GM18517 (cell line): ENCODE measurements at regions not wholly inside any gene's neighbourhood (a gene's known extent, or its start where the extent isn't known, plus 50 kb on each side); places are given as distances from the start of the nearest gene placed in this dataset.
"Not testable (repeated sequence)": the region's sequence is repeated elsewhere in the genome, so short reads cannot be mapped to it uniquely, and the experiment has no call there.

Source experiments
- ATAC-seq: cut with Tn5 transposase; IDR thresholded peaks from one replicate; pipeline ENCODE4 v1.9.1; 2021; ENCODE audit warnings: mild to moderate bottlenecking, moderate library complexity; ENCODE audit not compliant: unreplicated experiment

DNA sequence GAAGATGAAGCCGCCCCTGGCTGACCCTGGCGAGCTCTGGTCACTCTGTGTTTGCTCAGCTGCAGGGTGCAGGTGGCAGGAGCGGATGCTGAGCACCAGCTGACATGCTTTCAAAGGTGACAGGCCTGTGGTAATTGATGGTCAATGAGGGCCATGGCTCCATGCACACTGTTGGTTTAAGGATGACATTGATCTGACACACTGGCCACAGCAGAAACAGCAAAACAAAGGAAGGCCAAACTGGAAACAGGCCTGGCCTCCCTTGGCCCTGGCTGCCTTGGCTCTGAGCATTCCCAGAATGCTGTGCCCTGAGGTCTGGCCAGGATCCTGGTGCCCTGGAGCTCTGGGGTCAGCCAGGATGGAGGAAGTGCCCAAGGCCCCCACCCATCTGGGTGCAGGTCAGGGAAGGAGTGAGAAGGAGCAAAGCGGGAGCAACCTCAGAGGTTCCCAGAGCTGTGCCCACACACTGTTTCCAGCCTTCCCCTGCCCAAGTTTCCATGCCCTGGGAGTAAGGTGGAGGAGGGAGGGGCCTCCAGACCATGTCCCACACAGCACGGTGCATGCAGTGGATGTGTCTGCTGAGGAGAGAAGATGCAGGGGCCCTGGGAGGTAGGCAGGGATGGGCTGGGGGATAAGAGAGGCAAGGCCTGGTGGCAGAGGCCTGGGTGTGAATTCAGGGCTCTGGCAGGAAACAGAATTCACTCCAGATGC is 302.2 kb downstream of the RPS24 start:
- ATAC-seq = no peak

DNA sequence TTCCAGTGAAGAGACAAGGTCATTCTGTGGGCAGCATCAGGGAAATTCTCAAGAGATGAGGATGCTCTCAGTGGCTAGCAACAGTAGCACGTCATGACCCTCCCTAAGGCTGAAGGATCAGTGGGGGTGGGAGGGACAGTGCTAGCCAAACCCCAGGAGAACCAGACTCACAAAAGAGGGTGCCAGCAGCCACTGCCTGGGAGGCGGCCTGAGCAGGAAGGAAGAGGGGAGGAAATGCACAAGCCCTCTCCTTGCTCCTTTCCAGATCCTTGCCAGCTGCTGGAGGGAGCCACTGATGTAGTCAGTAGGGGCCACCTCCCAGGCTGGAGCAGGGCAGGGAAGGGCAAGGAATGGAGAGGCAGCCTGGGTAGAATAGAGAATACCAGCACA is 302.7 kb downstream of the RPS24 start:
- ATAC-seq = no peak

DNA sequence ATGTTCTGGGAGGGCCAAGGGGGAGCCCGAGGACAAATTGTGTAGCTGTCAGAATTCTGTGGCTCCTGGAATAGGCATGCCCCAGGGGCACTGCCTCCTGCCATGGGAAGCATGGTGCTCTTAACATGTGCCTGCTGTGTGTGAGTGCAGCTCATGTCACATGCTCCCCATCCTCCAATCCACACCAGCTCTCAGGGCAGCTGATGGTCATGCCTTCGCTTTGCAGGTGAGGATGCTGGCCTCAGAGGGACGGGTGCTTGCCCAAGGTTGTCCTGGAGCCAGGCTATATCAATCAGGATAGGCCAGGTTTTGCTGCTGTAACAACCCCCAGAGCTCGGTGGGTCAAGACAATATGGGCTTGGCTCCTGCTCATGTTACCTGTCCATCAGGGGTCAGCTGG is 303.4 kb downstream of the RPS24 start:
- no peak for ATAC-seq

DNA sequence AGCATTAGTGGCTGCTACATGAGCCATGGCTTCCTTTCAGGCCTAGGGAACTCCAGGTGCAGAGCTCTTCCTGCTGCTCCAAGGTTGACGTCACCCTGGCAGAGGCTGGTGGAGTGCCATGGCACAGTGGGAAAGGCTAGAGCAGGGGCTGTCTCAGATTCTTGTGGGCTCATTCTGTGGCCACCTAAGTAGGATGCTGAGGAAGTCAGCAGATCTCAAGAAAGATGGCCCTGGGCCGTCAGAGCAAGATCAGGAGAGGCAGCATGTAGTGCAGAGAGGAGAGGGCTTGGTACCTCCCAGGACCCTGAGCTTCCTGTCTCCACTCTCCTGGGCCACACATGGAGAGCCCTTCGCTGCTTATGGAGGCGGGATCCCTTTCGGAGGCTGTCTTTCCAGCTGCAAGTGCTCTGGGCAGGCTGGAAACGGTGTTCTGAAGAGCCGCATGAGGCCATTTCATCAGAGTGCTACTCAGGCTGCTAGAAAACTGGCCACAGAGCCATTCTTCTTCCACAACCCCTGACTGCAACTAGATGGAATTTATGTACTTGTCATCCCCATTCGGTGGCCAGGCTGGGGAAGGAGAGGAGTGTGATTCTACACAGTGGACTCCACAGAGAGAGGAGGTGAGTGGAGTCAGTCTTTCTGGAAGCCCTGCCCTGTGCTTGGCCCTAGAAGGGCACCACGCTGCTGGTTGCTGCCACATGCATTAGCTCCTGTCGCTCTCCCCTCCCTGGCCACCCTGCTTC is 304.2 kb downstream of the RPS24 start:
- ATAC-seq = no peak

DNA sequence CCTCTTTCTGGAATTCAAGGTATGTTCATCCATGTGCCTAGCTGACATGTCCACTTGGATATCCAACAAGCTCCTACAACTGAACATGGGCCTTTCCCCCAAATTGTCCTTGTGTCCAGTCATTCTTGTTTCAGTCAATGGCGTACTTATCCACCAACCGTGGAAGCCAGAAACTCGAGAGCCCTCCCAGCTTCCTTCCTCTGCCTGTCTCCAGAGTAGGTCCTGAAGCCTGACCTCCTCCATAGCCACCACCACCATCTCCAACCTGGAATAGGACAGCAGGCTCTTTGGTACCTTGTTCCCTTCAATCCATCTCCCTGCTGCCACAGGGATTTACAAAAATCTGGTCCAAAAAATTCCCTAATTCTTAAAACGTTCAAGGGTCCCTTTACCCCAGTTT is 305.1 kb downstream of the RPS24 start:
- no peak for ATAC-seq

DNA sequence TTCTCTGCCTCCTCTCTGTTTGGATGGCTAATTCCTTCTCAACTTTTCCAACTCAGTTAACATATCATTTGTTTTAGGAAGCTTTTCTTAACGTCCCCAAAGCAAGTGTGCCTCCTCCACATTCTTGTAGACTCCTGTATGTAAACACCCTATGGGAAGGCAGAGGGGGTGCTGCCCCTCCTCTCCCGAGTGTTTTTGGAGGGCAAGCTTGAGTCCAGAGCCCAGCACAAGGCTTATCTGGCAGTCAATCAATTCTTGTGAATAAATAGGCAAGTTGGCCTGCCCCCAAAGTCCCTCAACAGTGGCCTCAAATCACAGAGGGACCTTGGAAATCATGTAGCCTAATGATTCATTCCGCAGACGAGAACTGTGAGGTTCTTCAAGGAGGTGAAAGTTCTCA is 305.6 kb downstream of the RPS24 start:
- no peak for ATAC-seq

DNA sequence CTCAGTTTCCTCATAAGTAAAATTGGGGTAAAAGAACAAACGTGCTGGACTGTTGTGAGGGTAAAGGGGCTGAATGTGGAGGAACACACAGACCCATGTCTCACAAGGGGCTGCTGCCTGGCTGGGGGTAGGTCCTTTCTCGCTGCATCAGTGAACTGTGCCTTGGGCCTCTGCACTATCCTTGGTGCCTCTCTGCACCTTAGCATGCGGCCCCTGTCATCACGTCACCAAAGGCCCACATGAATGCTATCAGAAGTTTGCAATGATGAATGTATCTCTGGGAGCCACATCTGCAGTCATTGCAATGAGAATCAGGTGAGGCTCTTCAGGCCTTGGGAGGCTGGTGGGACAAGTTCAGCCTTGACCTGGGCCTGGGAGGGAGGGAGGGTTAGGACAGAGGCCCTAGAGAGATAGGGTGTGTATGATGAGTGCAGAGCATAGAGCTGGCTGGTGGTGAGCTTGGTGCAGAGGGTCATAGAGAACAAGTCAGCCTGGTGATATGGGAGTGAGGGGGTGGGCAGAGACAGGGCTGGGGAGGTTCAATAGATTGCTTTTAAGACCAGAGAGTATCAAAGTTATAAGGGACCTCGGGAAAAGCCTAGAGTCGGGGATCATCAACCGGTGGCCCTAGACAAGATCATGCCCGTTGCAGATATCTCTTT is 308.4 kb downstream of the RPS24 start:
- no peak for ATAC-seq

DNA sequence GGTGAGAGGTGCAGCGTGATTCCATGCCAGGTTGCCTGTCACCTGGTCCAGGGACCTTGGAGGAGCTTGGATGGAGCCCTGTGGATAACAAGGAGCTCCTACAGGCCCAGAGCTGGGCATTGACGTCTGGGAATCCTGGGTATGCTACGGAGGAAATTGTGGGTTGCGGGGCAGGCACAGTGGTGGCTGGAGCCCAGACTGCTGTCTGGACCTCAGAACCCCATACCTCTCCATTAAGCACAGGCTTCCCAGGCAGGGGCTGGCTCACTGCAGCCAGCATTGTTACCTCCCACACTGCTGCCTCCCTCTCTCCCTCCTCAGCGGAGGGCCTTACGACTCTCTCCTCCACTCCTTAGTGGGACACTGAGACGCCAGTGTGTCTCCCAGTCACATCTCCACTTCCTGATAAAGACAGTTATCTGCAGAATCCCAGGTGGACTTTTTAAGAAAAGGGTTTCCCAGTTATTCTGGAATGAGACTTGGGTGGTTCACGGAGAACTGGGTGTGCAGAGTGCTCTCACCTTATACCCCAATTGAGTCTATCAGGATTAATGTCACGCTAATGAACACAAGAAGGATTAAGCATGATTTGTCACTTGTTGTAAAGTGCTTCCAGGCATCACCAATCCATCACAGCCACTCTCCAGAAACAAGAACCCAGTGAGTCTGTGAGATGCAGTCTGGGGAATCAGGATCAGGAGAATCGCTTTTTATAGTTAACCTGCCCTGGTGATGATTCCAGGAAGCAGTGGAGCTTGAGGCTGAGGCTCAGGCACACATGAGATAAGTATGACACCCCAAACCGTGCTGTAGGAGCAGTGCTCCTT is 309.4 kb downstream of the RPS24 start:
- no peak for ATAC-seq

DNA sequence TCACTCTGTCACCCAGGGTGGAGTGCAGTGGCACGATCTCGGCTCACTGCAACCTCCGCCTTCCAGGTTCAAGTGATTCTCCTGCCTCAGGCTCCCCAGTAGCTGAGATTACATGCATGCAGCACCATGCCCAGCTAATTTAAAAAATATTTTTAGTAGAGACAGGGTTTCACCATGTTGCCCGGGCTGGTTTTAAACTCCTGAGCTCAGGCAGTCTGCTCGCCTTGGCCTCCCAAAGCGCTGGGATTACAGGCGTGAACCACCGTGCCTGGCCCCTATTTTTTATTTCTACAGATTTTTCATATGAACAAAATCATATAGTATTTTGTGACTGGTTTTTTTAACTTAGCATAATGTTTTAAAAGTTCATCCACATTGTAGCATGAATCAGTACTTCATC is 310.6 kb downstream of the RPS24 start:
- ATAC-seq = not testable (repeated sequence)

DNA sequence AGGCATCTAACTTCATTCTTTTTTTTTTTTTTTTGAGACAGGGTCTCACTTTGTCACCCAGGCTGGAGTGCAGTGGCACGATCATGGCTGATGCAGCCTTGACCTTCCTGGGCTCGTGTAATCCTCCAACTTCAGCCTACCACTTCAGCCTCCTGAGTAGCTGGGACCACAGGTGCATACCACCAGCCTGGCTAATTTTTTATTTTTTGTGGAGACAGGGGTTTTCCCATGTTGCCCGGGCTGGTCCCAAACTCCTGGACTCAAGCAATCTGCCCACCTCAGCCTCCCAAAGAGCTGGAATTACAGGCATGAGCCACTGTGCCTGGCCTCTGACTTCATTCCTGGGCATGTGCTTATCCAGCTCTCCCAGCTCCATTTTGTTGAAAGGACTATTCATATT is 311.9 kb downstream of the RPS24 start:
- not testable (repeated sequence) for ATAC-seq

DNA sequence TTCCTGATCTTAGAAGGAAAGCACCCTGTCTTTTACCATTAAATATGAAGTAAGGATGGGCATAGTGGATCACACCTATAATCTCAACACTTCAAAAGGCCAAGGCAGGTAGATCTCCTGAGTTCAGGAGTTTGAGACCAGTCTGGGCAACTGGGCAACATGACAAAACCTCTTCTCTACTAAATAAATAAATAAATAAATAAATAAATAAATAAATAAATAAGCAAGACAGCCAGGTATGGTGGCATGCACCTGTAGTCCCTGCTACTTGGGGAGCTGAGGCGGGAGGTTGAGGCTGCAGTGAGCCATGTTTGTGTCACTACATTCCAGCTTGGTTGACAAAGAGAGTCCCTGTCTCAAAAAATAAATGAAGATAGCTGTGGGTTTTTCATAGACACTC is 313.1 kb downstream of the RPS24 start:
- ATAC-seq = no peak

DNA sequence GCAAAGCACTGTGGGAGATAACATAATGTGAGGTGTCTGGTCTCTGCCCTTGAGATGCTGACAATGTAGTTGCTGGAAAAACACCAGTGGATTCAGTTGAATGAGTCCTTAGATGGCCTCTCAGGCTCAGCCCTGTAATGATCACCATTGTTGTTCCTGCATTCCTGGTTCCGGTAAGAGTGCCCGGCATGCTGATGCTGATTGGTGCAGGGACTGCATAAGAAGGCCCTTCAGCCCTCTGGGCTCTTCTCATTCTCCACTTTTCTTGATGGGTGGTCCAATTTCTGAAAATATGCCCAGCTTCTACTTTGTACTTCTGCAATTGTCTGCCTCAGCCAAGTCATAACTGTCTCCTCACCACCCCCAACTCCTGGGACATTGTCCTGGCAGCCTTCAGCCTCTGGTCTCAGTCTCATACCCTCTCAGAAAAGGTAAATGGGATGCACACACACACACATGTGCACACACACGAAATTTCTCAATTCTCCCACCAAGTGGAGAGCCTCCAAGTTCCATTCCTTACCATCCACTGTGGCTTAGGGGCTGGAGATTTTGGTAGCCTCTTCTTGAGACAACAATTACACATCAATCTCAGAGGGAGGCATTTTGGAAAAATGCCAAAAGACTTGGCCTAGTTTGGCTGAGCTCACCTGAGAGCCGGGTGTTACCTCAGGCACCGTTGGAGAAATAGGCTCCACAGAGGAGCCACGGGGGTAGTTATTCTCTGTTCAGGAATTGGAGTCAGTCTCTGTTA is 314.9 kb downstream of the RPS24 start:
- no peak for ATAC-seq

DNA sequence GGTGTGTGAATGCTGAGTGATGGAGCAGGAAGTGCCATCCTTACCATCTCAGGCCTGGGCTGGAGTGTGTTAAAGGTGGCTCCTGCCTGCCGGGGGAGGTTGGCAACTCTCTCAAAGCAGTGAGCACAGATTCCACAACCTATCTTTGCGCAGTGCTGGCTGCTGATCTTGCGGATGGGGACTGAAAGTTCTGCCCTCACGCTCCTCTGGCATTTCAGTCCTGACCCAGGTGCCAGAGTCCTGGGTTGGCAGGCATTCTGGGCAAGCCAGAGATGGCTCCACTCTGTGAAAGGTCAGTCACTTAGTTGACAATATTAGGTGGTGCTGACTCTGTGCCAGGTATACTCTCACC is 315.5 kb downstream of the RPS24 start:
- ATAC-seq = no peak

DNA sequence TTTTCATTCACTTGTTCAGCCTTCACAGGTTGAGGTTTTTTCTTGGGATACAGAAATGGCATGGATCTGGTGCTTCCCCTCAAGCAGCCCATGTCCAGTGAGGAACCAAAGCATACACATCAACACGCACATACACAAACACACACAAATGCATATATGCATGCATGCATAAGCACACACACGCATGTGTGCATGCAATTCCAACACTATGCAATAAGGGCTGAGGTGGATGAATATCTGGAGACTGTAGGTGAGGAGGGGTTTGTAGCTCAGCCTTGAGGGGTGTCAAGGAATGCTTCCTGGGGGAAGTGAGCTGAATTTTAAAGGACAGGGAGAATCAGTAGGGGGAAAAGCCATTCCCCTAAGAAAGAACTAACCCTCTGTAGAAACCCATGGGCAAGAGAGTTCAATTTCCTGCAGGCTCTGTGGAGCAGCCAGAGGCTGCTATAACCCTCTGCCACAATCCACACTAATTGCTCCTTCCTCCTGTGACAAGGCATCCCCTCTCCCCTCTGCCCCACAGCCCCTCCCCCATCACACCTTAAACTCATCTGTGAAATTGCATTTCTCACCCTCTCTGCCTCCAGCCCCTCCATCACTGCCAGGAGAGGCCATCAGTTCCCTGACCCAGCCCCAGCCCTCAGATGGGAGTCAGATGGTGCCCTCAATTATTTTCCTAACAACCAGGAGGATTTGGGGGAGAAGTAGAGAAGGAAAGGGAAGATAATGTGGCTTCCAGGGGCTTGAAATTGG is 316.4 kb downstream of the RPS24 start:
- ATAC-seq = no peak

DNA sequence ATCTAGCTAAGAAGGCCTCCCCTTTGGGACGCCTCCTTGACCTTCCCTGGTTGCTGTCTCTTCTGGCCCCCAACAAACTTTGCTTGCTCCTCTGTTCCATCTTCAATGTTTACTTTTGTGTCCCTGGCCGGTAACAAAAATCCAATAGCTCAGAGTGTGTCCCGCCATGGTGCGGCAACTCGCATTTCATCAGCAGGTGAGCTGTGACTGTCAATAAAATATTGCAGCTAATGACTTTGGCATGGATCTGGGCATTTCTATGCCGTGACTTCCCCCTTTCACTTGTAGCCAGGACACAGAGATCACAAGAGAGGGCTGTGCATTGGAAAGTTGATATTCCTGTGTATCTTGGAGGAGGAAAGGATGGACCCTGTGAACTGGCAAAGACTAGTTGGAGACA is 317.6 kb downstream of the RPS24 start:
- ATAC-seq = no peak

DNA sequence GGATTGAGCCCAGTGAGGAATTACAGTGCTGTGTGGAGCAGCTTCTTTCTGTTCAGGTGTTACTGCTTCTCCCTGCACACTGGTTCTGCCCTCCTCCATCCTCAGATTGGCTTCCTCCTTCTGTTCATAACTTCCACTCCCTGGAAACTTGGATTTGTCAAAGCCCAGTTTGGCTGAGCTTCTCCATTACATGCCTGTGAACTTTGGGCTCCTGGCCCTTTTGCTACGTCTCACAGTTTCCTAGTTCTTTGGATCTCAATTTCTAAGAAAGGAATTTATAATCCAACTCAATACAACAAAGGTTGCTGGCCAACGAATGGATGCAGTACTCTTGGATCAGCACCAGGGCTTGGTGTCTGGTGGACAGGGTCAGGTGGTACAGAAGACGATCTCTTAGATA is 318.1 kb downstream of the RPS24 start:
- ATAC-seq = no peak

DNA sequence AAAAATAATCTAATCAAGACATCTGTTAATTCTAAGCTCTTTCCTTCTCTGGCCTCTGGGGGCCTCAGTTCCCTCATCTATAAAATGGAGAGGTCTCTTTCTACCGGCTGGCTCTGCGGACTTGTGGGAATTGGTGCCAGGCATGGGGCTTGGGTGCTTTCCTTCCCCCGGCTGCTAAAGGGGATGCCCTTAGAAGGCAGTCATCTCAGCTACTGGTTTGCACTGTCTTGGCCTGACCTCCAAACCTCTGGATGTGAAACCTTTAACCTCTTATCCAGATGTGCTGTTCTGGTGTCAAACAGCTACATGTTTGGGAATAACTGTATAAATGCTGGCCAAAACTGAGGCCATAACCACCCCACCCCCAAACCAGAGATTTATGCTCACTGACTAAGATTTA is 320.0 kb downstream of the RPS24 start:
- ATAC-seq = no peak

DNA sequence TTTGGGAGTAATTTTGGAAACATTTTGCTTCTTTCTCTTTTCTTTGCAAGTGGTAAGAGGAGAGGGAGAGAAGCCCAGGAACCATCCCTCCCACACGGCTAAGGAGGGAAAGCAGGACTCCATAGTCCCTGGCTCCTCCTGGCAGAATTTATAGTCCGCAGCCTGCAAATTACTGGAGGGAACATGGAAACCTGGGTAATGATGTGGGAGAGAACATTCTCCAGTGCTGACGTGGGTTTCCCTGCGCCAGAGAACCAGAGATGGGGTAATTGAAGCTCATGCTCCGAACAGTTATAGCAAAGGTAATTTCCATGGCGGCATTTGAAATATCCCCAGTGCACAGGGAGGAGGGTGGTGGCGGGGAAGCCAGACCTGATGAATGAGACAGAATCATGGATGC is 320.4 kb downstream of the RPS24 start:
- no peak for ATAC-seq

DNA sequence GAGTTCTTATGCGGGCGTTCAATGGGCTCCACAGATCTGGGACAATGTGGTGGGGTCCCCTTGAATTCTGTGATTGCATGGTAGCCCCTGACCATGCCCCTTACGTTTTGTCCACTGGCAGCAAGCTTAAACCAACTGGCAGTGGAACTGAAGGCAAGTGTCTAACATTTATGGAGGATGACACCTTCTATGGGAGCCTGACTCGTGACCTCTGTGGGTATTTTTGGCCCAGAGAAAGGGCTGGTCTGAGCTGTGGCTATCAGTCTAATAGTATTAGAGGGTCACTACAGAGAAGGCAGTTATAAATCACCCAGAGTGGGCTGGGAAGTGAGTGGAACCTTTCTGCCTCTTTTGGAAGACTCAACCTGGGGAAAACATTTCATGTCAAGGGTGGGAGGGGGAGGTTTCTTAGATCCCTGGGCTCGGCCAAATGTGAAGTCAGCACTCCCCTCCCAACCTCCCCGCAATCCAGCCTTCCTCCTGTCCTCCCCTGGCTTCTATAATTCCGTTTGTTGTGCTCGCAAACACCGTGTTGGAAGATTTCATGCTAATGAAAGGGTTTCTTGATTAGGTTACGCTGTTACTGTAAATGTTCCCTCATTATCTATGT is 322.7 kb downstream of the RPS24 start:
- ATAC-seq = no peak
